NCI-H1092 (cell line): ENCODE measurements at regions not wholly inside any gene's neighbourhood (a gene's known extent, or its start where the extent isn't known, plus 50 kb on each side); places are given as distances from the start of the nearest gene placed in this dataset.

ENCODE experiments used
- DNase-seq: peaks from one replicate; lab custom pipeline; 2025; lab: John Stamatoyannopoulos, UW

DNA sequence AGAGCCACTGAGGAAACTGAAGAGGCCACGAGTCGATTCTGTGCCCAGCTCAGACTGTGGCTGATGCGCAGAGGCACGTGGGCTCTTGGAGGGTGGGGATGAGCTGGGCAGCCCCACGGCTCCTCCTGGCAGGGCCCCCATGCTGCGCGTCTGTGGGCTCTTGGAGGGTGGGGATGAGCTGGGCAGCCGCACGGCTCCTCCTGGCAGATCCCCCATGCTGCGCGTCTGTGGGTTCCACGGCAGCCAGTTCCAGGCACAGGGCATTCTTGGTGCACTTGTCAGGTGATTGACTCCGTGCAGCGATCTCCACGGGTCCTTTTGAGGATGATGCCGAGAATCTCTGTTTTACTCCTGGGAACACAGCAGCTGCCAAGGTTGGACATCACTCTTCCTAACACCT, 138.1 kb upstream of the ZNF236 start:
- no peak for DNase-seq

DNA sequence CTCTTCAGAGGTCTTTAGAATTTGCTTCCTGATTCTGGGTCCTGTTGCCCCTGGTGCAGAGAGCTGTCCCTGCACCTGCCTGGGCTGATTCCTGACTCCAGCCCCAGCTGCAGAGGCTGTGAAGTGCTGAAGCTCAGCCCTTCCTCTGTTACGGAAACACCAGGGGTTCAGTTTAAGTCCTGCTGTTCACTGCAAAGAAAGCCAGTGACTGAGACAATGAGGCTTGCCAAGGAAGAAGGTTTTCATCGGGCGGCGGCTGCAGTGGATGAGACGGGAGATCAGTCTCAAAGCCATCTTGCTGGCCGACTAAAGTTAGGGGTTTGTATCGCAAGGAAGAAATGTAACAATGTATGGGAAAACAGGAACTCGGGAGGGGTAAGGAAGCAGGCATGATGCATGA, 142.4 kb upstream of the ZNF236 start:
- no peak for DNase-seq

DNA sequence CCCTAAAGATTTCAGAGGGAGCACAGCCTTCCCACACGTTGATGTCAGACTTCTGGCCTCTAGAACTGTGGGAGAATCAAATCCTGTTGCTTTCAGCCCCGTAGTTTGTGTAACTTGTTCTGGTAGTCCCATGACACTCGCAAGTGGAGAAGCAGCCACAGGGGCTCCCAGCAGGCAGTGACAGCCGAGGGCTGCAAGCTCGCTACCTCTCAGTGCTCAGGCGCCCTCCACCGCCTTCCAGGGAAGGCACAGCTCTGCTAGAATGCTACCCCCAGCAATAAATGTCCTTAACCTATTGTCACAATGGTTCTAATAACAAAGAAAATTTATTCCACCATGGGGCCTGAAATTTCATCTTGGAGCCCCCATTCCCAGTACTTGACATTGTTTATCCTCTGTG, 143.1 kb upstream of the ZNF236 start:
- peak; percentile 56 for DNase-seq

- no peak for DNase-seq
These were observed 144.1 kb upstream of the ZNF236 start for GRCh38 chr18:76678248-76678647.

- no peak for DNase-seq
These were observed 147.8 kb upstream of the ZNF236 start for GRCh38 chr18:76674596-76674995.

GRCh38 chr18:76673281-76674185, 148.8 kb upstream of the ZNF236 start:
- no peak for DNase-seq

DNA sequence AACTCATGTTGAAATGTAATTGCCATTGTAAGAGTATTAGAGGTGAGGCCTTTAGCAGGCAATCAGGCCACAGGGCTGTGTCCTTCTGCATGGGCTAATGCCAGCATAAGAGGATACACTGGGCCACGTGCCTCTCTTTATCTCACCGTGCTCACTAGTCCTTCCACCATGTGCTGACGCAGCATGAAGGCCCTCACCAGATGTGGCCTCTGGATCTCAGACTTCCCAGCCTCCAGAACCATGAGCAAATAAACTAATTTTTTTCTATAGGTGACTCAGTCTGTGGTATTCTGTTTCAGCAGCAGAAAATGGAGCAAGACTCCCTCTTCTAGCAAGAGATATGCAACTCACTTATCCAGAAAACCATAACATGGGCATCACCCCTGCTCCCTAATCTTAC, 149.7 kb upstream of the ZNF236 start:
- DNase-seq: no peak

- DNase-seq: no peak
These were observed 151.6 kb upstream of the ZNF236 start for GRCh38 chr18:76670564-76671288.

GRCh38 chr18:76668546-76668945, 153.8 kb upstream of the ZNF236 start:
- no peak for DNase-seq

DNA sequence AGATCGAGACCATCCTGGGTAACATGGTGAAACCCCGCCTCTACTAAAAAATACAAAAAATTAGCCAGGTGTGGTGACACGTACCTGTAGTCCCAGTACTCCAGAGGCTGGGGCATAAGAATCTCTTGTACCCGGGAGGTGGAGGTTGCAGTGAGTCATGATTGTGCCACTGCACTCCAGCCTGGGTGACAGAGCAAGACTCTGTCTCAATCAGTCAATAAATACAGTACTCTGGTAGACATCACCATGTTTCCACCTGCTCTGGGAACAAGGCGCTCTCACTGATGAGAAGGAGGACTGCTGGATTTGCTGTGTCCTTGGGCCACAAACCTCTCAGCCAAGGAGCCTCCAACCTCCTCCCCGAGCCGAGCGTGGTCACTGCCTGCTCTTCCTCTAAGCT, 154.2 kb upstream of the ZNF236 start:
- DNase-seq: no peak

DNA sequence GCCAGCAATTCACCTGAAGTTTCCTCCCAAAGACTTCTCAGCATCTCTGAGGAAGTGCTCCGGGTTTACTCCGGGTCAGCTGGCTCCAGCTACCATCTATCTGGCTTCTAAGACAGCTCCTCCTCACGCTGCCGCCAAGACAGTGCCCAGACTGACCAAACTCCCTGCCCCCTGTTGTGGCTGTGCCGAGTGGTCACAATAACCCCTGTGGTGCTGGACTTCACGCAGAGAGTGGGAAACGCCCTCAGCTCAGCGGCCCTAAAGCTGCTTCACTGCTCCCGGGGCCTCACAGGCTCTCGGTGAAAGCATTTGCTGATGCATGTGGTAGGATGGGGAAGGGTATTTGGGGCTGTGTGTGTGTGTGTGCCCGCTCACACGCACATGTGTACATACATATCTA, 154.8 kb upstream of the ZNF236 start:
- DNase-seq: no peak

GRCh38 chr18:76662626-76663025, 159.7 kb upstream of the ZNF236 start:
- no peak for DNase-seq

- DNase-seq: no peak
These were observed 161.7 kb upstream of the ZNF236 start for GRCh38 chr18:76660571-76661192.

DNA sequence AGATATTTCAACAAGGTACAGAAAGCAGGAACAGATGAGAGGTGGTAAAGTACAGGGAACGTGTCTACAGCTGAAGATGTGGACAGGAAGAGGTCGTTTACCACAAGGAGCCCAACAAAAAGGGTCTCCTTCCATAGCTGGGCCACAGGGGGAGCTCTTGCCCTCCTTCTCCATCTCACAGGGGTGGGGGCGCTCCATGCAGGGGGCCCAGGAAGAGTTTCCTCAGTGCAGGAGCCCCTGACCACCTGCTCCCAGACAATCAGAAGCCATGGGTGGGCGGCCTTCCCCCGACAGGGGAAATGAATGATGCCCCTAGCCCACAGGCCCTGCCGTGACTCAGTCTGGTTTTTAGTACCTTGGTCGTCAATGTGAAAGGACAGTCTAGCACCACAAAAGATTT, 163.6 kb upstream of the ZNF516 start:
- DNase-seq: no peak

DNA sequence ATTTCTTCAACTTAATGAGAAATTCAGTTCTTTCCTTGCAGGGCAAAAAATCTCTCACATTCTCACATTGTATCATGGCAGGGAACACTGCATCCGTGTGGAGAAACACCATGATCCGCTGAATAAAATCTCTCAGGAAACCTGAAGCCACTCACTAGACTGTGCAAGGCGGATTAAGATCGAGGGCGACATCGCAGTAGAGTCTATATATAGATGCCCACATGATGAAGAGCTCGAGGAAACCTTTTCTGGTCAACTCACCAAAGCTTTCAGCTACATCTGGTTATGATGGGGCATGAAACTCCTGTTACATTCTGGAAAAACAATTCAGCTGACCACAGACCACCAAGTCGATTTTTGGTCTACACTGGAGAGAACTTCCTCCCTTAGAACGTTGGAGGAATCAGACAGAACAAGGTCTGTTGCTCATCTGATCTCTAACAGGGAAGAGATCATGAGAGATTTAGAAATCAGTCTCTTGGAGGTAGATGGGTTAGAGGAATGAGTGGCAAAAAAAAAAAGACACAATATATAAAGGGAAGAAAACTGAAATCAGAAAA, 162.9 kb upstream of the ZNF516 start:
- no peak for DNase-seq

DNA sequence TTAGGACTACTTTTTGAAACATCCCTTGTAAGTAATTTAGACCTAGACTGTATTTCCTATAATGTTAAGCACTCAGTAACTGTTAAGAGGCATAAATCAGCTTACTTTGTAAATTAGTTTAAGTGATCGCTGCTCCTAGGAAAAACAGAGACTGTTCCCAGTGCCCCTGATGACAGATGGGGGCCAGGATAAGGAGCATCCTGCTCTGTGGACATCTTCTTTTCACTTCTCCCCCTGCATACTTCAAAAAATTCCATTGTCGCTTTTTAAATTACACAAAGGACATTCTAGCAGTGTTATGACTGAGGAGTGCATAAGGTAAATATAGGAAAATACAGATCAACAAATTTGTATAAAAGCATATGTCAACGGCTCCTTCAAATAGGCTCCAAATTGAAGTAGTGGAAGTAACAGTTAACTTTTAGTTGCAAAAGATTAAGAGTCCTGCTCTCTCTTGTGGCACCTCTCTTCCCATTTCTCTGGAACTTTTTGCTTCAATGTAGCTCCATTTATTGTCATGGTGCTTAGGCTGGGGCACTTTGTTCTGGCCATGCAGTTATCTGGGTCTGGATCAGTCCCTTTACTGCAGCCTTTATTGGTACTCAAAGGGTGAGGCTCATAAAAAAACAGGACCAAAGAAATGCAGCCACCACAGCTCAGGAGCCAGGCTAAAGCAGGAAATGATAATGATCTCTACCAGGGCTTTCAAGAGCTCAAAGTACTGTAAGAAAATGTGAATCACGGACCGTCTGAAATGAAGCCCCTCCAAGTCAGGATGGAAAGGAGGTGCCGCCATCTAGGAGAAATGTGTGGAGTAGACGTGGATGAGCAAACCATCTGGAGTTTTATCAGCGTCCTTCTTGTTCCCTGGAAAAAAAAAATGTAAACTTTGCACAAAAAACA, 162.1 kb upstream of the ZNF516 start:
- DNase-seq: no peak

DNA sequence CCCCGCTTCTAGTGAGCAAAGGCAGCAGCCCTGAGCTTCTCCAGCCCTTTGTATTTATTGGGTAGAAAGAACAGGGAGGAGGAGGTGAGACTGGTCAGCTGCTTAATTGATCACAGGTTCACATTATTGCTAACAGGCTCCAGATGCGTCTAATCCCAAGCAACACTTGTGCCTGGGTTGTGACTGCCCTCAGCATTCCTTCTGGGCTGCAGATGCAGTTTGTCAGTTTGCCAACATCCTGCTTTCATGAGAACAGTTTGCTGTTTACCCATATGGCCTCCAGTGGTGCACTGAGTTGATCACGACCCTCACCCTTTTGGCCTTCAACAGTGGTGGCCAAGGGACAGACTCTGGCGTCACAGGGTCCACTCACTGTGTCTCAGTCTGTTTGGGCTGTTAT, 159.5 kb upstream of the ZNF516 start:
- peak; percentile 11 for DNase-seq

GRCh38 chr18:76647322-76647721, 152.3 kb upstream of the ZNF516 start:
- no peak for DNase-seq

- DNase-seq: no peak
These were observed 149.5 kb upstream of the ZNF516 start for GRCh38 chr18:76644580-76644979.

GRCh38 chr18:76643996-76644395, 149.0 kb upstream of the ZNF516 start:
- DNase-seq: no peak

DNA sequence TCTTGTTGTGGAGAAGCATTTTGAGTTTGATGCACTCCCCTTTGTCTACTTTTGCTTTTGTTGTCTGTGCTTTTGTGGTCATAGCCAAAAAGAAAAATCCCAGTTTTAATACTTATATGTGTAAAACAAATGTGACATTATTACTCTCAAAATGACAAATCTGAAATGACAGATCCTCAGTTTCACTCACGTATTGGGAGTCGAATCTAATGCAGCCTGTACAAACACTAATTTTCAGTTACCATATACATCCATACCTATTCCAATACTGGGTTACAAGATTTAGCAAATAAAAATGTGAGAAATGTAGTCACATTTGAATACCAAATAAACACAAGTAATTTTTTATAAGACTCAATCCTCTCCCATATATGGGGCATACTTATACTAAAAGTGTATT, 148.2 kb upstream of the ZNF516 start:
- no peak for DNase-seq

- no peak for DNase-seq
These were observed 145.4 kb upstream of the ZNF516 start for GRCh38 chr18:76640438-76640837.
